HG03280 (cell line): ENCODE measurements at regions not wholly inside any gene's neighbourhood (a gene's known extent, or its start where the extent isn't known, plus 50 kb on each side); places are given as distances from the start of the nearest gene placed in this dataset.

ENCODE experiments used
- ATAC-seq: cut with Tn5 transposase; IDR thresholded peaks from one replicate; pipeline ENCODE4 v1.9.1; 2021; ENCODE audit warnings: mild to moderate bottlenecking, moderate library complexity; ENCODE audit not compliant: unreplicated experiment

DNA sequence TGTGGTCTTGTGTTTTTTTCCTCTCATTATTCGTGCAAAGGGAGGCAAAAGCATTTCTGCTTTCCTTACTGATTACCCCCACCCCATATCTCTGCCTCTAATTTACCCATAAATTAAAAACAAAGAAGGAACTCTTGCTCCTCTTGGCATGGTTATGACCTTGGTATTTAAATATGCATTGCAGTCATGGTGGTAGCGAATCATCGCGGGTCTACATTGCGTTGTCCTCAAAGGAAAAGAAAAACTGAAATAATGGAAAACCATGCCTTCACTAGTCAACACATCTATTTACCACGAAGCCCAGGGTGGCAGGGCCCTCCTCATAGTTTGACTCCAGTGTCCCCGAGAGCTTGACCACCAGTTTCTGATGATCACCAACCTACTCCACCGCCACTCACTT lies 126.7 kb upstream of the PARP11 start:
- ATAC-seq, result no peak

DNA sequence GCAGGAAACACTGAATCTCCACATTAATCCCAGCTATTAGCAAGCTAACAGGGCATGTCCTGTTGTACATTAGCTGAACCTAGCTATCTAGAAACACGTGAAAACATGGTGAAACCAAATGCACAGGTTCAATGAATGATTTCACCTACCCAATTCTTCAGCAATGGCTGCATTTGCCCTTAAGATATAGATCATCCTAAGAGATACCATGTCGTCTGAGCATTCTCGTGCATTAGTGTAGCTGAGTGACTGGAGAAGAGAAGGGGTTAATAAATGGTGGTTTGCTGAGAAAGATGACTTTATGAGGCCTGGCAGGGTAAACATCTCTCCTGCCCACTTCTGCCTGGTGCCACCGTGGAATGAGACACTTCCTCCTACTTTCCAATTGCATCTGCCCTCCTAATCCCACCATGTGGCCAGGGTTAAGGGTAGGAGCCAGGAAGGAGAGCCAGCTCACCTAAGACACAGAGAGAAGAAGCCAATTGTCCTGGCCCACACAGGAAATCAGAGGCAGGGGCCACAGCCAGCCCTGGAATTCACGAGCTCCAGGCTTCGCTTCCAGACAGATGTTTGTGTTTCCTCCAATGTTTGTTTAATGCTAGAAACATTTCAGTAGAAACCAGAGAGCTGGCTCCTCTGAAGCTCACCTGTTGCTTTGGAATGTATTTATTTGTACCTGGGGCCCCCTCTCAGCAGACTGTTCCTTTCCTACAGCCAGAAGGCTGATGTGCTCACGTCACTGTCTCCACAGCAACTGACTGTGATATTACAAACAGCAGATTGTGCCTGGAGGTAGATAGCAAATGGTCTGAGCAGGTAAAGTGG lies 126.0 kb upstream of the PARP11 start:
- no peak for ATAC-seq

DNA sequence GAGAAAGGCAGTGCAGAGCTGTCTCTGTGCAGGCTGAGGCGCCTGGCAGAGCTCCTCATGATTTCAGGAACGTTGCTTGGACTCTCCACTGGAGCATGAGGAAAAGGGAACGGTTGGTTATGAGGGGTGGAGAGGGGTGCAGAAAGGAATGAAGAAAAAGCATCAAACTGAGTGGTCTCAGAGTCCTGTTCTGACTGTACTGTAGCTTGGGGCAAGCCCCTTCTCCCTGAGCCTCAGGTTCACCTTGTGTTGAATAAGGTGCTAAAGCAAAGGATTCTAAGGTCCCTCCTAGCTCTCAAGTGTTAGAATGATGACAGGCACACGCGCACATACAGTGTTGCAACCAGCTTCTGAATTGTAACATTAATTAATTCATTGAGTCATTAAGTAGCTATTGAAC lies 125.2 kb upstream of the PARP11 start:
- no peak for ATAC-seq

DNA sequence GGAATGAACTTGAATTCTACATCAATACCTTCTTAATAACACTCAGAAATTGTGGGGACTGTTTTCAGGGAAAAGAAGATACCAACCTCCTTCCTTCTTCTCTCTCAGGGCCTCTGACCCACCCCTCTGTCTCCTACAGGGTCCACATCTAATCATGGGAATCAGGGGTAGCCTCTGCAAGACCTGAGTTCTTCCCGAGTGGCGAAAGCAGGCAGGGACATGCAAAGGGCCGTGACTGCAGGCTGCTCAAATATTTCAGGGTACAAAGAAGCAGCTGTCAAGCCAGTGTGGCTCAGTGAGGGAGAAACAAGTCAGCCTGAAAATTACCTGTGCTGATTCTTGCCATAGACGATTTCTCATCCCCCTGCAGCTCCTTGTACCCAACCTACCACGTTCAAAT lies 123.1 kb upstream of the PARP11 start:
- ATAC-seq, result no peak

DNA sequence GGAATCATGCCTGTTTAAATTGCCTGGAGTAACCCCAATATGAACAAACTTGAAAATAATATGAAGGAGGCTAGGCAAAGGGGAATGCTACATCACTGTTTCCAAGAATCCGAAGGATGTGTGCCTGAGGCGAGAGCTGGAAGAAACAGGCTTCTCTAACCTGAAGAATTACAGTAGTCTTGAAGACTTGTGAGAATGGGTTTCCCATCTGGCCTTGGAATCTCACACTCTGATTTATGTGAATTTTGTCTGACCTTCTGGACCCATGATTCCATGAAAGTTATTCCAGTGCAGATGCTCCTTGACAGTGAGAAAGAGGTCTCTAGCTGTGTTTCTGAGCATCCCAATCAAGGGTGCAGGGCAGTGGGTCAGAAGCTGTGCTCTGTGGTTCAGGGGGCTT lies 122.1 kb upstream of the PARP11 start:
- ATAC-seq, result no peak

DNA sequence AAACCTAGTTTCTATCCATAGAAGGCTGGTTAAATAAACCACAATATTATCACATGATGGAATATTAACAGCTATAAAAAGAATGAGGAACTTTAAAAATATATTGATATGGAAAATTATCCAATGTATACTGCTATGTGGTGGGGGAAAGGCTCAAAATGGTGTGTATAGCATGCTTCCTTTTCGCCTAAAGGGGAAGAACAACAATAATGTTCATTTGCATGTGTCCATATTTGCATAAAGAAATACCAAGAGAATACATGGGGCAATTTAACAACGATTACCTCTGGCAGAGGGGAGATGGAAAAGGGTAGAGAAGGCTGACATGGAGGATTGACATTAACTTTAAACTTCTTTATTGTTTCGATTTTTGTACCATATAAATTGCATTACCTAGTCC lies 121.3 kb upstream of the PARP11 start:
- ATAC-seq, result no peak

- ATAC-seq, result no peak
These were observed 119.7 kb upstream of the PARP11 start for GRCh38 chr12:3992945-3993344.

- ATAC-seq, result no peak
These were observed 118.8 kb upstream of the PARP11 start for GRCh38 chr12:3991798-3992580.

GRCh38 chr12:3990501-3991280 lies 117.5 kb upstream of the PARP11 start:
- ATAC-seq, result no peak

GRCh38 chr12:3989218-3989550 lies 116.0 kb upstream of the PARP11 start:
- no peak for ATAC-seq

DNA sequence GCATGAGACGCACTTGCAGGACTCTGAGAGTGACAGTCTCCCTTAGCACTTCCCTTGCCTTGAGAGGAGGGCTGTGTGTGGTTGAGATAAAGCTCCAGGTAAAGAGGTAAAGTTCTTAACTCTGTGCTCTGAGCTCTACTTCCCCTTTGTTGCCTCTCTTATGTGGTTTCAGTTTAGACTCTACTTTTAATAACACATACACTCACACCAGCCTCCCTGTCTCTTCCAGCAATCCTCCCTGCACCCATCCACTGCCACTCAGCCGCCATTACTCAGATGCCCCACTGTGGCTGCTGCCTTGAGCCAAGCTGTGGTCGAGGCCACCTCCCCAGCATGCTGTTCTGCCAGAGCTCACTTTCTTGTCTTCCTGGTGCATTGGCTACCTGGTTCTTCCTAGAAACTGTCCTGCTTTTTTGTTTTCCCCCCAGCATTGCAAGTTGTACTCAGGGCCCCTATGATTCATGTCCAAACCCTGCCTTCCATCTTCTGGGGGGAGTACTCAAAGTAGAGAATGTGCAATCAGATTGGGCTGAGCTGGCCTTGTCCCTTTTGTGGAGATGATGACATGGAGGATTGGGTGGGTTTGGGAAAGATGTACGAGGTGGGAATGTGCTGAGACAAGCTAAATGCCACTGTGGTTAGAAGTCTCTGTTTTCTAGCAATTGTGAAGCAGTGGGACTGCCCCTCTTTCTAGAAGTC lies 115.5 kb upstream of the PARP11 start:
- peak; percentile 51 for ATAC-seq

DNA sequence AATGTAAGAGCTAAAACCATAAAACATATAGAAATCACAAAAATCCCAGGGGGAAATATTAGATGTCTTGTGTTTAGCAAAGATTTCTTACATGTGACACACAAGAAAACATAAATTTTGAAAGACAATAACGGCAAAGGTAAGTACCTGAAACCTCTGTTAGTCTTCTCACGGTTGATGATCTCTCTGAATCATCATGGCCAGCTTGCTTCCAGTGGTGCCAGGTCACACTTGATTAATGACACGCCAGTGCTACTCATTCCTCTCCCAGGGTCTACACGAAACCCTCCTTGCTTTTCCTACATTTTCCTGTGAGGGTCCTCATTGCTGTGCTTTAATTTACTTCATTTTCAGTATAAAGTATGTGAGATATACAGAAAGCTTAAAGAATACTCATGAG lies 114.4 kb upstream of the PARP11 start:
- no peak for ATAC-seq

DNA sequence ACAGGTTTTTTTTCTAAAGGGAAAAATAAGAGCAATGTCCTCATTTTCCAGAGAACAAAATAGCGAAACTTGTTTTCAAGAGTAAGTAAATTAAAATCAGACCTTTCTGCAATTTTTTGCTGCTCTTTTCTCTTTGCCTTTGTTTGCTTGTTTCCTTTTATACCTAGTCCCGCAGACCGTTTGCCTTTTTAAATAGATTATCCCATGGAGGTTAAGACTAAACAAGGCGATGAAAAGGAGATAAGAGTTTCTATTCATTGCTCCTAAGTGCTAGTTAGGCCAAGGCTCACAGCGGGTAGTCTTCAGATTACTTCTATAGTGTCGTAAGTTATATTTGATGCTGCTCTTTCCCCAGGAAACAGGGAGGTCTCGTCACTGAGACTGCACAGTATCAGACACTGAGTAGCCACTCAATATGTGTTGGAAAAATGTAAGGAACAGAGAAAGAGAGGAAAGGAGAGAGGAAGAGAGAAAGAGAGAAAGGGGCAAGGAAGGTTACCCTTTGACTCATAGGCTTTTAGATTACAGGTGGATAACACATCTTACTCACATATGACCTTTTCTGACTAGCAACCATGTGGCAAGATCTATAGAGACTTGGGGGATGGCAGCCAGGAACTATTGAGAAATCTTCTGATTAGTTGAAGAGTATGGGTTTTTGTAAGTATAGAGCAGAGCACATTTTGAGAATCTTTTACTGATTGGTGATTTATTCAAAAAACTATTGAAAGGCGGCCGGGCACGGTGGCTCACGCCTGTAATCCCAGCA lies 107.5 kb upstream of the PARP11 start:
- no peak for ATAC-seq

- no peak for ATAC-seq
These were observed 104.4 kb upstream of the PARP11 start for GRCh38 chr12:3977621-3978020.

GRCh38 chr12:3976351-3976938 lies 103.2 kb upstream of the PARP11 start:
- ATAC-seq, result no peak

DNA sequence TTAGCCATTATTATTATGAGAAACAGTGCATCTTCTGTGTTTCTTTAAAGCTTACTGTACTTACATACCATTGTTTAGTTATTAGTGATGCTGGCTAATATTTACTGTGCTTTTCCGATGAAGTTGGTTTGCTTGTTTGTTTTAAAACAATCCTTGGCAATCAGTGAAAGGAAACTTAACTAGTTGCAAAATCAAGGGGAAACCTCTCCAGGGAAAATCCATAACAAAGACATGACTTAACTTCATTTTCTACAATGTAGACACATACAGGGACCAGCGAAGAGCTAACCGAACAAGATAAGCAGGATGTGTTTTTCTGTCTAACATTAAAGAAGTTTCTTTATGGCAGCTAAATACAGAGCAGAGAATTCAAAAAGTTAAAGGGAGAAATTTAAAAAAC lies 102.5 kb upstream of the PARP11 start:
- ATAC-seq, result no peak

- no peak for ATAC-seq
These were observed 101.7 kb upstream of the PARP11 start for GRCh38 chr12:3974883-3975282.

GRCh38 chr12:3973973-3974644 lies 100.9 kb upstream of the PARP11 start:
- no peak for ATAC-seq

- ATAC-seq, result no peak
These were observed 100.2 kb upstream of the PARP11 start for GRCh38 chr12:3973269-3973884.
